ENCODE measurements at regions not wholly inside any gene's neighbourhood (a gene's known extent, or its start where the extent isn't known, plus 50 kb on each side); places are given as distances from the start of the nearest gene placed in this dataset.

GRCh38 chr10:3942937-3943489, 158.0 kb upstream of the KLF6 start:
- DNase-seq: no peak

More at GRCh38 chr10:3942937-3943489, 158.0 kb upstream of the KLF6 start:
- H2BK15ac ChIP-seq (ENCODE audit: low read depth, low read length): no peak overlapping the region
- no peak overlapping the region for H3K9ac ChIP-seq (ENCODE audit: extremely low read depth, insufficient read length, low read length)
- H3K4me1 ChIP-seq (ENCODE audit: insufficient read depth, low read length): no peaks in the 10 kb centered on the region
- no peak overlapping the region for H3T11ph ChIP-seq (ENCODE audit: low read length)
- no peak overlapping the region for H2AK5ac ChIP-seq (ENCODE audit: insufficient read length, low read length)
- no peaks in the 10 kb centered on the region for H3K23me2 ChIP-seq (ENCODE audit: insufficient read length, low read depth, low read length, poor library complexity, severe bottlenecking)
- no peaks in the 10 kb centered on the region; a peak in 1 of 5 replicates for H3K9me3 Mint-ChIP-seq
- peak overlapping the region in 2 of 3 experiments; percentile 3 to 24; a peak in 1 of 7 replicates for H3K27ac Mint-ChIP-seq
- no peaks in the 10 kb centered on the region for H3K79me2 ChIP-seq (ENCODE audit: insufficient read depth, low read length)
- no peak overlapping the region for H2BK120ac ChIP-seq (ENCODE audit: low read depth, low read length, poor library complexity, severe bottlenecking)
- no peaks in the 10 kb centered on the region for H4K20me1 ChIP-seq (ENCODE audit: control insufficient read depth, insufficient read depth, insufficient read length)
- no peak overlapping the region for H3K27ac ChIP-seq (ENCODE audit: insufficient read length, low read depth, low read length)
- no peak overlapping the region for H2BK5ac ChIP-seq (ENCODE audit: insufficient read length, low read length)
- no peaks in the 10 kb centered on the region for H3K9me3 ChIP-seq (ENCODE audit: control insufficient read depth, low read depth, low read length)
- no peaks in the 10 kb centered on the region; the same call in 1 of the 2 replicates for H3K27me3 Mint-ChIP-seq (ENCODE audit: low read depth)
- H3K18ac ChIP-seq (ENCODE audit: insufficient read length, low read depth, low read length): no peak overlapping the region
- no peak overlapping the region for H3K4me3 Mint-ChIP-seq
- H3K4ac ChIP-seq (ENCODE audit: low read depth, low read length): no peak overlapping the region
- no peak overlapping the region for H2AFZ ChIP-seq (ENCODE audit: low read length)
- no peak overlapping the region for H4K91ac ChIP-seq (ENCODE audit: insufficient read length, low read depth, low read length)
- H3K79me1 ChIP-seq (ENCODE audit: insufficient read depth, low read depth, low read length, poor library complexity, severe bottlenecking): no peaks in the 10 kb centered on the region
- TF ChIP-seq, protein P1, sequence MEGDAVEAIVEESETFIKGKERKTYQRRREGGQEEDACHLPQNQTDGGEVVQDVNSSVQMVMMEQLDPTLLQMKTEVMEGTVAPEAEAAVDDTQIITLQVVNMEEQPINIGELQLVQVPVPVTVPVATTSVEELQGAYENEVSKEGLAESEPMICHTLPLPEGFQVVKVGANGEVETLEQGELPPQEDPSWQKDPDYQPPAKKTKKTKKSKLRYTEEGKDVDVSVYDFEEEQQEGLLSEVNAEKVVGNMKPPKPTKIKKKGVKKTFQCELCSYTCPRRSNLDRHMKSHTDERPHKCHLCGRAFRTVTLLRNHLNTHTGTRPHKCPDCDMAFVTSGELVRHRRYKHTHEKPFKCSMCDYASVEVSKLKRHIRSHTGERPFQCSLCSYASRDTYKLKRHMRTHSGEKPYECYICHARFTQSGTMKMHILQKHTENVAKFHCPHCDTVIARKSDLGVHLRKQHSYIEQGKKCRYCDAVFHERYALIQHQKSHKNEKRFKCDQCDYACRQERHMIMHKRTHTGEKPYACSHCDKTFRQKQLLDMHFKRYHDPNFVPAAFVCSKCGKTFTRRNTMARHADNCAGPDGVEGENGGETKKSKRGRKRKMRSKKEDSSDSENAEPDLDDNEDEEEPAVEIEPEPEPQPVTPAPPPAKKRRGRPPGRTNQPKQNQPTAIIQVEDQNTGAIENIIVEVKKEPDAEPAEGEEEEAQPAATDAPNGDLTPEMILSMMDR (conservative IDR thresholded peaks at IDR 0.05): no peak
- no peak overlapping the region for H2BK12ac ChIP-seq (ENCODE audit: insufficient read length, low read depth, low read length)
- H3K27me3 ChIP-seq (ENCODE audit: insufficient read depth, low read length): no peaks in the 10 kb centered on the region
- H3K36me3 Mint-ChIP-seq (ENCODE audit: insufficient read depth in 1 of 3, low read depth in 3 of 3): no peaks in the 10 kb centered on the region; a peak in 1 of 7 replicates
- H3K23ac ChIP-seq (ENCODE audit: insufficient read length, low read depth, low read length): no peak overlapping the region
- WGBS (ENCODE audit: extremely low coverage, insufficient read length, low lambda C conversion rate): no CpG with 5 or more reads among the region's 9 CpGs
- no peak overlapping the region for H3K4me2 ChIP-seq (ENCODE audit: insufficient read depth, insufficient read length, low read length)
- no peak overlapping the region for H3K56ac ChIP-seq (ENCODE audit: insufficient read length, low read depth, low read length)
- peaks cover under 1 to 11% of the 10 kb centered on the region in 2 experiments for H3K4me1 Mint-ChIP-seq
- H2BK20ac ChIP-seq (ENCODE audit: low read depth, low read length, poor library complexity, severe bottlenecking): no peak overlapping the region
- no peak overlapping the region for H4K5ac ChIP-seq (ENCODE audit: insufficient read length, low read depth, low read length)
- no peak overlapping the region for H3K14ac ChIP-seq (ENCODE audit: insufficient read depth, low read length)
- H4K8ac ChIP-seq (replicated peaks; ENCODE audit: insufficient read length, low read depth, low read length): no peak overlapping the region
